Astrocyte of the cerebellum (primary cell): ENCODE measurements at regions not wholly inside any gene's neighbourhood (a gene's known extent, or its start where the extent isn't known, plus 50 kb on each side); places are given as distances from the start of the nearest gene placed in this dataset.

ENCODE experiments used
- DNase-seq: peaks from one replicate; pipeline ENCODE4 v3.0.0-alpha.2; 2011; ENCODE audit warnings: low read depth
- H3K4me3 ChIP-seq: 2 replicates; pipeline ENCODE4 v1.5.1; 2011; ENCODE audit warnings: mild to moderate bottlenecking, low read depth, low read length, moderate library complexity
- CTCF ChIP-seq: IDR thresholded peaks from 2 replicates; pipeline ENCODE4 v1.5.1; 2012; ENCODE audit warnings: low read length, low read depth, moderate library complexity, mild to moderate bottlenecking; ENCODE audit errors: missing control alignments
- in situ Hi-C: cut with HindIII; loops from 2 replicates; pipeline ENCODE4 v1.10.0; 2017; ENCODE audit warnings: low sequenced_read_pairs

DNA sequence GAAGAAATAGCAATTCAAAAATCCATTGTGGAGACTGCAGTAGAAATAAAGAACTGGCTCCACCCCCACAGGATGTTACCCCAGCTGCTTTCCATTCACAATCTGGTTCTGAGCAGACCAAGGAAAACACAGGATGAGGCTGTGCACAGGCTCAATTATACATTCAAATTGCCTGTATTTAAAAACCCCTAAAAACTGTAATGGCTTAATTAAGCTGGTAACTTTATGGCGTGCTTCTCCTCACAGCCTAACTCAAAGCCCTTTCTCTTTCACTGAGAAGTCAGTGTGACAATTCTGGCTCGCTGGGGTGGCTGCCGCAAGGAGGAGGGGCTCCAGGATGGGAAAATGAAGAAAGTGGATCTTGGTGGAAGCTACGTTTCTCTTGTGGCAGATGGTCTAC is 1191.1 kb downstream of the SORCS1 start:
- in situ Hi-C loops: no loop called here
- TF ChIP-seq CTCF: no peak
- DNase-seq: no peak
- H3K4me3 ChIP-seq: no peak overlapping the region

- DNase-seq: no peak
- no peak overlapping the region for H3K4me3 ChIP-seq
- no peak for TF ChIP-seq CTCF
- in situ Hi-C loops: no loop called here
These were observed 1193.0 kb downstream of the SORCS1 start for GRCh38 chr10:105971460-105971859.

- TF ChIP-seq CTCF: no peak
- no peak for DNase-seq
- no peak overlapping the region for H3K4me3 ChIP-seq
- in situ Hi-C loops: no loop called here
These were observed 1194.6 kb downstream of the SORCS1 start for GRCh38 chr10:105969884-105970377.

DNA sequence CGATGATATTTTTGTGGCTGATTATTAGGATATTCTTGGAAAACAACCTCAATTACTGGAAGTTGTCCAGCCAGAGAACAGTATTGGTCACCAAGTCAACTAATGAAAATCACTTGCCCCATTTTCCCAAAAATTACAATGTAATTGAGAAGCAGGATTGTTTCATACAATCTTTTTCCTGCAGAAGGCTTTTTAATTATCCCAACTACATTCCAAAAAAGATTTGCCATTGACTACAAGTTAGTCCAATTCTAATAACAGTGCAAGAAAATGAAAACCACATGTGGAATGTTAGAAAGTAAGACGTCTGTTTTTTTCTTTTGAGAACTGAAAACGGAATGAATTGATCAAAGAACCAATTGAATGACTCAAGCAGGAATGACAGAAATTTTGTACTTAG is 1195.8 kb downstream of the SORCS1 start:
- DNase-seq: no peak
- H3K4me3 ChIP-seq: no peak overlapping the region
- in situ Hi-C loops: no loop called here
- no peak for TF ChIP-seq CTCF

- no peak for DNase-seq
- no peak for TF ChIP-seq CTCF
- H3K4me3 ChIP-seq: no peak overlapping the region
- in situ Hi-C loops: no loop called here
These were observed 1197.2 kb downstream of the SORCS1 start for GRCh38 chr10:105967256-105967655.

- no peak for TF ChIP-seq CTCF
- DNase-seq: no peak
- H3K4me3 ChIP-seq: no peak overlapping the region
- in situ Hi-C loops: no loop called here
These were observed 1199.4 kb downstream of the SORCS1 start for GRCh38 chr10:105965141-105965540.

GRCh38 chr10:105964009-105964408 is 1200.5 kb downstream of the SORCS1 start:
- in situ Hi-C loops: no loop called here
- no peak overlapping the region for H3K4me3 ChIP-seq
- no peak for DNase-seq
- no peak for TF ChIP-seq CTCF
